LHCN-M2 (cell line): ENCODE measurements at regions not wholly inside any gene's neighbourhood (a gene's known extent, or its start where the extent isn't known, plus 50 kb on each side); places are given as distances from the start of the nearest gene placed in this dataset.

Experiments used
- DNase-seq: peaks from one replicate; pipeline ENCODE4 v3.0.0-alpha.2; 2012; ENCODE audit warnings: low read depth

DNA sequence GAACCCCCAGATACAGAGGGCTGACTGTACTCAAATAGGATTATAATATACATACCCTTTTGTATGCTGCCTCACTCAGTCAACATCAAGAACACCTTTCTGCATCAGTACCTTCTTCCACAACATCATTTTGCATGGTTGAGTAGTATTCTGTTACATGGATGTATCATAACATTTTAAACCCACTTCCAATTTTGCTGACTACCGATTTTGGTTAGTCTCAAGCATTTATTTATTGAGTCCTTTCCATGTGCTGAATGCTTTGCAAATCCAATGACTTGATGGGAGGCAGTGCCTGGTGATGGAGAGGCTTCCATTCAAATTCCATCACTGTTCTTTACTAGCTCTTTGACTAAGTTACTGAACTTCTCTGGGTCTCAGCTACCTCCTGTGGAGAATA, 182.0 kb upstream of the KLF4 start:
- no peak for DNase-seq

DNA sequence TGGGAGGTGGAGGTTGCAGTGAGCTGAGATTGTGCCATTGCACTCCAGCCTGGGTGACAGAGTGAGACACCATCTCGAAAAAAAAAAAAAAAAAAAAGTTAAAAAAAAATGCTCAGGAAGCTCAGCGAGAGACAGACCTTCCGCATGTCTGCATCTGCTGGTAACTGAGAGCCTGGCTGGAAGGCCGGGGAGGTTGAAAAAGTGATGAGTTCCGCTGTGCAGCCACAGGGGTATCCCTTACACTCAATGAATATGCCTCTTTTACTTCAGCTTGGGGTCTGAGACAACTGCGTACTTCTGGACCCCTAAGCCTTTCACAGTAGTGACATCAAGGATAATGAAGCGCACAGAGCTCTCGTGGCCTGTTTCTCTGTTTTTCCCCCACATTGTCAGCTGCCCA, 179.9 kb upstream of the KLF4 start:
- DNase-seq = no peak

DNA sequence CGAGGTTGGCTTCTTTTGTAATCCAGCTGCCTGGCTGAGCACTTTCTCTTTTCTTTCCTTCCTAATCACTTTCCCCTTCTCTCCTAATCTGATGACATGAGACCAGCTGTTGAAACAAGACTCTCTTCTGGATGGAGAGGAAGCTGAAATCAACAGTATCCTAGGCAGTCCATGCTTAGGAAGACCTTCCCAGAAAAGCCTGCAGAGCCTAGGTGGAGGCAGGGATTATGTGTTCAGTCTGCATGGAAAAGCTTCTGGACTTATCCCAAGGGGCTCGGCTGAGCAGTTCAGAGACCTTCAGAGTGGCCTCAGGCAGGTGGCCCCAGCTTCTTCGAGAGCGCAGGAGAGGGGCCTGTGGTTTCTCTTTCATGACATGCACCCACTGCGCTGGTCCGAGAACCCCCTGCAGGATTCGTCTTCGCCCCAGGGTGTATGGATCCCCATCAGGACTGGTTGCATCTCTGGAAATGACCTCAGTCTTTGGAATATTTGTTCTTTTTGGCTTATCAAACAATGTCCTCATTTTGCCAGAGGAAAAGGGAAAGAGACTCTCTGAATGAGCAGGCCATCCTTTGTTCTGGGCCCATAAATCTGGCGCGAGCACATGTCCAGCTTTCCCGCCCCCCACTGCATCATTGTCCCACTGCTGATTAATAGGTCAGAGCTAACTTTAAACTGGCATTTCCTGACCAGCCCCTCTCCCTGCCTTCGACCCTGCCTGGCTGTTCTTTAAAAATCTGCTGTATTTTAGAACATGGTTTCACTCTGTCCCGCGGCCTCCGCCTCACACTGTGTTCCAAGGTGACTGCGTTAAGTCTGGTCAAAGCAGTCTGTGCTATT, 177.9 kb upstream of the KLF4 start:
- no peak for DNase-seq

DNA sequence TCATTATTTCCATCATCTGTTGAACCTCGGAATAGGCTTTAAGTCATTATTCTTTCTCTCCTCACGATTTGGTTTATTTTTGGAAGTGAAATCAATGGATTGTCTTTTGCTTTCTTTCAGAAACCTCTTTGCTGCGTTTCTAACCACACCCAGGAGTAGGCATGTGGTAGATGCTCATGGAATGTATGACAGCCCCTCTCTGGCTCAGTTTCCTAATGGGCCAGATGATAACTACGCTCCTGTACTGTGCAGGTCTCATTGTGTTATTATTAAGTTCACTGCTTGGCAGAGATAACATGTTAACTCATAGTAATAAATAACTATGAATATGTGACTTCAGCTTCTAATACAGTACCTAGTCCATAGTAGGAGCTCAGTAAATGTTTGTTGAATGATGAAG, 175.5 kb upstream of the KLF4 start:
- DNase-seq = no peak

DNA sequence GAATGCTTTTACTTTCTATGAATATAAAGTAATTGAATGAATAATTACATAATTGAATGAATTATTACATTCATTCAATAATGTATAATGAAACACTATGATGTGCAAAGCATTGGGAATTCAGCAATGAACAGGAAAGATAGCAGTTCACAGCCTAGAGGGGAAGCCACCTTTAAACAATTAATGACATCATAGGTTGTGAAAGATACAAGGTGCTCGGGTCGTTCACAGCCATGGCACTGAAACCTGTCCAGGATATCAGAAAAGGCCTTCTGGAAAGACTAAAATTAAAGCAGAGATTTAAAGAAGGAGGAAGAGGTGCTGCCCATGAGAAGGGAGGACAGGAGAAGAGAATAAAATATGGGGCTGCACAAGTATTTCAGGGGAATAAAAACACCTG, 171.4 kb upstream of the KLF4 start:
- no peak for DNase-seq

DNA sequence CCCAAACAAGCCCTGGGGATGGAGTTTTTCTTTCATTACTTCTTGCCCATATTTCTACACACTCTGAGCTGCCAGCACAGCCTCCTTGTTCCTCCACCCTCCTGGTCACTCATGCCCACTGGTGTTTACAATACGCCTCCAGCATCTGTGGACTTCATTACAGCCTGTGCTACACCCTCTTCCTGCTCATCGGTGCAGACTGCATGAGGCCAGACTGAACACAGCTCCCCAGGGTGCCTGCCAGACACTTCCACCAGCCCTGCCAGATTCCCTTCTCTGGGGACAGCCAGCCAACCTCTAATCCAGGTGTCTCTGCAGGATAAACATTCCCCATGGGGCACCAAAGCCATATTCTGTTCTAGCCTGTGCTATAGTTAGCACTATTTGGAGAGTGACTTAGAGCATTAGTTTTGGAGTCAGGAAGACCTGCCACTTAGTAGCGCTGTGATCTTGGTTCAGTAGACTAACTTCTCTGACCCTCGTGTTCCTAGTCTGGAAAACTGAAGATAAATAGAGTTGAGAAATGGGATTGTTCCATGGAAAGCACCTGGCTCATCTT, 163.8 kb upstream of the KLF4 start:
- DNase-seq = no peak

DNA sequence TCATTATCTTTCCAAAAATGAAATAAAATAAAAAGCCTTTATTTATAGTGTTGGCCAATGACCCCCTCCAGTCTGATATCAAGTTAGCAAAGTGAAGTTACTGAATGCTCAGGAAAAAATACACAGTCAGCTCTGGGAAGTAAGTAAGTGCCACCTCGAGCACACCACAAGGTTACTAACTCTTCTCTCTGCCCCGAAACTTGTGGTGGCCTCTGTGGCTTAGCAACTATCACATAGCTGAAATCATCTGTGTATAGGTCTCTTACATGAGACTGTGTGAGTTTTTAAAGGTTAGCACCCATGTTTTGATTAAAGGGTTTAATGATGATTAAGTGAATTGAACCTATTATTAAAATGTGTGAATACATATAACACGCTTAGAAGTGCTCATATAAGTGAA, 161.4 kb upstream of the KLF4 start:
- DNase-seq = no peak

DNA sequence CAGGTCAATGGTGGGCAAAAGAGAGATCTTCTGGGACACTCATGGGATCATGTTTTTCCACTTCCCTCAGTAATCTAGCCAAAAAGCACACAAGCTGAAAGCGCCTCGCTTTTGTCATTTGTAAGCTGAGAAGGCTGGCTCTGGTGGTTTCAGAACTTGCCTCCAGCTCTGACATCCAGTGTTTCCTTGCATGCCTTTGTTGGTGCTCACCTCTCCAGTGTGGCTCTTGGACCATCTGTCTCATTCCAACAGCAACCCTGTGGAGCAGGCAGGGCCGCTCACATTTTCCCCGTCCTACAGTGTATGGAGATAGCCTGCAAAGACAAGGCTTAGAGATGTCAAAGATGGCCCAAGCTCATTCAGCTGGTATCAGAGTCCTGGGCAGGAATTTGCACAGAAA, 160.8 kb upstream of the KLF4 start:
- DNase-seq = peak; percentile 85

DNA sequence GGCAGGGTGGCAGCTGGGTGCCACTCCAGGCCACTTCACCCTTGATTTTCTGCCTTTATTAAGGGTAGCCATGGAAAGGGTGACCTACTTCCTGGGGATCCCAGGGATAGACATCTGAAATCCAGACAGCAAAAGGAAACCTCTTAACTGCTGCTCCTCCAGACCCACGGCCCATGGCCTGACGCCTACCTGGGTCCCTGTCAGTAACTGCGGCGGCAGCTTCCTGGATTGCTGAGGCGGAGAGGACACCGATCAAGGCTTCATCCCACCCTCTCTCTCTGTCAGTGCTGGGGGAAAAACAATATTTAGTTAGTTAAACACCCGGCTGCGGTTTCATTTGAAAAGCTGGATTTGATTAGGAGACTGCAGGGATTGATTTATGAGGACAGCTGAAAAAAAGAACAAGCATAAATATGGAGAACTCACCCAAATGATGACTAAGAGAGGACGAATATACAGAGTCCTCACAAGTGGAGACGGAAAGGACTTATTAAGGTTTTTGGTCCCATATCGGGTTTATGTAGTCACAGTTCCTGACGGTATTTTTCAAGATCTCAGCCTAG, 158.7 kb upstream of the KLF4 start:
- DNase-seq = peak; percentile 90

DNA sequence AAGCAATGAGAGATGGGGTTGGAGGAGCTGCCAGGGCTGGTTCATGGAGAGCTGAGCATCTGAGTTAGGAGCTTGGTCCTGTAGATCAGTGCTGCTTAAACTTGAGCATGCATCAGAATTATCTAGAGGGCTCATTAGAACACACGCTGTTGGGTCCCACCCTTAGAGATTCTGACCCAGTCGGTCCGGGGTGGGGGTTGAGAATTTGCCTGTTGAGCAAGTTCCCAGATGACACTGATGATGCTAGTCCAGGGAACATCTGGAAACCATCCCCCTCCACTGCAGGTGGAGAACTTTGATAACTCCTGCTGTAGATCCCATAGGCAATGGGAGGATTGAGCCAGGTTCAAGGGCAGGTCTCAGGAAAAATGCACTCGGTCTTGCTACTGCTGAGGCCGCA, 158.0 kb upstream of the KLF4 start:
- DNase-seq = no peak

DNA sequence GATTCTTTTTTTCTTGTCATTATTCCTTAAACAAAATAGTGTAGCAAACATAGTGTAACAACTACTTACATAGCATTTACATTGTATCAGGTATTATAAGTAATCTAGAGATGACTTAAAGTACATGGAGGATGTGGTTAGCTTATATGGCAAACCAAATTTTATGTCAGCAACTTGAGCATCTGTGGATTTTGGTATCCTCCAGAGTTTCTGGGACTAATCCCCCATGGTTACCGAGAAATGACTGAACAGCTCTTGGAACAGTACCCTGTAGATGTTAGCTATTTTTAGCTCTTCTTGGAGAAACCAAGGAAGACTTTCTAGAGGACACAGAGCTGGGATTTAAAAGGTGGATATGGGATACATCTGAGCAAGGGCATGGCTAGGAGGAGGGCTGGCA, 157.6 kb upstream of the KLF4 start:
- DNase-seq = no peak

DNA sequence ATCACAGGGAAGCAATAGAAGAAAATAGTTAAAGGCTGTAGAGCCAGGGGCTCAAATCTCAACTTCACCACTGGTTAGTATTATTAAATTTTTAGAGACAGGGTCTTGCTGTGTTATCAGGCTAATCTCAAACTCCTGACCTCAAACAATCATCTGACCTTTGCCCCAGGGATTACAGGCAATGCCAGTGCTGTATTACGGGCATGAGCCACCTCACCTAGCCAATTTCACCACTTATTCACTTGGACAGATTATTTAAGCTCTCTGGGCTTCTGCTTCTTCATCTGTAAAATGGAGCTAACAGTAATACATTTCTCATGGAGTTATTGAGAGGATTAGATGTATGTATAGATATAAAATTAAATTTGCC, 155.9 kb upstream of the KLF4 start:
- DNase-seq = no peak

DNA sequence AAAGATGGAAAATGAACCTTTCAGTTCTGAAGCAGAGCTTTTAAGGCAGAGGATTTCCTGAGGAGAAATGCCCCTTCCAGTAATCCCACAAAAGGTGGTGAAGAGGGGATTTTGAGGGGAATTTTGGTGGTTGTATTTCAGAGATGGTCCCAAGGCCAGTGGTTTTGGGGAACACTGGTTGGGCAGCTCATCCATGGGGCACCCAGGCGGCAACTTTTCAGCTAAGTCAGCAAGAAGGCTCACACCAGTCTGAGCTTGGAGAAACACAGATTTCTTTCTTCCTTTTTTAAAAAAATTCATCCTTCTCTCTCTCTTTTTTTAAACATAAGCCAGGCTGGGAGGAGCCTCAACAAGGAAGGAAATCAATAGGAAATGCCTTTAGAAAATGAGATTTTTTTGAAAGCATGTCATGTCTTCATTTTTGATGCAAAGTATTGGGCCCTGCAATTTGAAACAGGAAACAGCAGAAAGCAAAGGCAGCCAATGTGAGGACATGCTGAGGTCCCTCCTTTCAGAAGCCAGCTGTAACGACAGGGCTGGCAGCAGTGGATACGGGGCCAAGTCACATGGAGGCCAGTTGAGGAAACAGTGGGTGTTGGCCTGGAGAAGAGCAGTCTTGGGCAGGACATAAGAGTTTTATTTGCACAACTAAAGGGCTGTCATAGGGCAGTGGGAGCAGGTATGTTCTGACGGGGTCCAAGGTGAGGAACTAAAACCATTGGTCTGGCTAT, 155.3 kb upstream of the KLF4 start:
- DNase-seq = no peak

DNA sequence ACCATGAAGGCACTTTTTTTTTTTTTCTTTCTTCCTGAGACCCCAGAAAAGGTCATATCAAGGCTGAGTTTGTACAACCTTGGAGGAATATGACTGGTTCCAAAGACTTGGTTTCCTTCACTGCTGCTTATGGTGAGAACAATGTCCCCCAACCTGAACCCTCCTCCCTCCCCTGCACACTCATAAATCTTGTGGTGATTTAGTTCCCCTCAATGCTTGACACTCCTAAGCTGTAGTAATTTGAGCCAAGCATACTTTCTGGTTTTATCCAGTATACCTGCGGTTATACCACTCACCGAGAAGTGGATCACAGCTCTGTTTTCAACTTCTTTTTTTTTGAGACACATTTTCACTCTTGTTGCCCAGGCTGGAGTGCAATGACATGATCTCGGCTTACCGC, 149.9 kb upstream of the KLF4 start:
- no peak for DNase-seq

DNA sequence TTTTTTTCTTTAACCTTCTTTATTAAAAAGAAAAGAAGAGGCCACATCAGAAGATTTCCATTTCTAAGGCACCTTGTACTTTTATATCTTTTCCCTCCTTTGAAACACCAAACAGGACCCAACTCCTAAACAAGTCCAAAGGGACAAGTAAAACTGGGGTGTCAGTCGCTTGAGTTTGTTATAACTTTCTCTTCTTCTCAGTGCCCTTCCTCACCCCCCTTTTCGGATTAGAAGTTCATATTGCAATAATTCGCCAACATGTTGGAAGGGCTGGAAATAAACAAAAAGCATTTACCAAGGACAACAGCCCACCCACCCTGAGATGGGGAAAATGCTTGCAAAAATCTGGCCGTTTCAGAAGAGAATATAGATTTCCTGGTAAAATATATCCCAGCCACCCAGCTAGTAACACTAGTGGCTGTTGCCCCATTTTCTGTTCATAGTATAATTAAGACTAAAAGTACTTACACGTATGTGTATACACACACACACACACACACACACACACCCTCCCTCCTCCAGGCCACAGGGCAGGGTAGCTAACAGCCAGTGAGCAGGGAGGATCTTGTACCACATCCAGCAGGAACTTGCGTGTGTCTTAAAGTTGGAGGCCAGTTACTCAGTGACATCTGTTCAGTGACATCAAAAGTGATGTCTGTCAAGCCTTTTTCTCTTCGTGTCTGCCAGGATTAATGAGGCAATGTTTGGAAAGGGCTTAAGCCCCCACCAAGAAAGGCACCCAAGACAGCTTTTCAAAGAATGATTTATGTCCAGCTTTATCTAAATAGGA, 149.1 kb upstream of the KLF4 start:
- peak; percentile 89 for DNase-seq

DNA sequence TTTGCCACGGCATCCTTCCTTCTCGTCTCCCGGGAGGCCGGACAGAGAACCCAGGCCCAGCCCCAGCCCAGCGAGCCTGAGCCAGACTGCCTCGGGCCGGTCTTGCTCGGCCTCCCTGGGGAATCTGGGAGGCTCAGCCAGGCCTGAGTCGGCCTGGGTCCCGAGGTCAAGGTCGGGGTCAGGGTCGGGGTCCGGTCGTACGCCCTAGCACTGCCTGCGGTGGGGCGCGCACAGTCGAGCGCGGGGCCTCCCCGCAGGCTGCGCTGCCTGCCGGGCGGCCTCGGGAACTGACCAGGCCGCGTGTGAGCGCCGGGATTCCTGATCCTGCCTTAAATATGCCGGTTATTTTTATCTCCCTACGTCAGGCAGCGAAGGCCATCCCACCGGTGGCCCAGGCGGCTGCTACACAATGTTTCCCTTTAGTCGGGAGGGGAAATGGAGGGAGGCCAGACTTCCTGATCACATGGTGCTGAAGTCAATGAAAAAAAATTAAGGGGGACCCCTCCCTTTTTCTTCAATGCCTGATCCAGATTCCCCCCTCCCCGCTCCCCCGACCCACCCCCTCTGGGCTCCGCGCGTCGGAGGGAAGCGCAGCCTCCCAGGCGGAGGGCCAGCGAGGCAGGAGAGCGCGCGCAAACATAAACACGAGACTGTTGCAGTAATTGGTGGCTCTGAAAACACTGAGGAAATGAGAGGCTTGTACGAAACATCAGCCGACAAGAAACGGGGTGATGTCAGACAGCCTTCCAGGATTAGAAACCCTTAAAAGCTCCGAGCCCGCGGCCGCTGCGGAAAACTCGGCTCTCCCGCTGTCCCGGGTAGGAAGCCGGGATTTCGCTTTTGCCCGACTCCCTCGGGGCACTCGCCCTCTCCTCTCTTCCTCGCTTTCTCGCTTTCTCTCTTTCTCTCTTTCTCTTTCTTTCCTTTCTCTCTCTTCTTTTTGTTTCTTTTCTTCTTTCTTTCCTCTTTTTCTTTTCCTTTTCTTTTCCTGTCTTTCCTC, 148.2 kb upstream of the KLF4 start:
- DNase-seq = peak; percentile 87

DNA sequence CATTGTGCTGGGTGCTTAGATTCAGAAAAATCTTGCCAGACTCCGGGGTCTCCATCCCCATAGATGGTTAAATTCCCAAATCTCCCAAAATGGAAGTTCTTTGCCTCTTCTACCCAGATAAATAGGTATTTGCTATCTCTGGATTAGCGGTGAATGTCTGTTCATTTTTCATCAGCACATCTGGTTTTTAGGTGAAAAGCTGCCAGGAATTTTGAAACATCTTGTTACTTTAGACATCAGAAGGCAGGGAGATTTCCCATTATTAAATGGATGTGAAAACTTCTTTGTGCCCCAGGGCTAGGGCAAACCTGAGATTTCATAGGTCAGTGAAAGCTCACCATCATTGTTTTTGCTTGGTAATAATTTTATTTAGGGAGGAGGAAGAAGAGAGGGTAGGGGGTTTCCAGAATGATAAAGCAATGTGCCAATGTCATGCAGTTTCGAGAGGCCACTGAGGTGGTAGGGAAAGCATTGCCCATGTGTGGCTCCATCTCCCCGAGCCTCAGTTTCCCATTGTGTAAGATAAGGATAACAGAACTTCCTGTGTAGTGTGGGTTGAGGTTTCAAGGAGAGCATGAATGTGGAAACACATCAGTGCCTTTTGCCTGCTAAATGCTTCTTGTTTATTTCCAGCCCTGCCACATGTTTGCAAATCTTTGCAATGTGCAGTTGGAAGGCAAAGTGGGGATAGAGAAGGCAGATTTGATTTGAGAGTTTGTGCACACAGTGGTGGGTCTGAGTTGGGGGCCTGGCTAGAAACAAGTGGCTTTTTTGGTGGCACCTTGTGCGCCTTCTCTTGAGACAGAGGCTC, 147.2 kb upstream of the KLF4 start:
- DNase-seq = no peak

DNA sequence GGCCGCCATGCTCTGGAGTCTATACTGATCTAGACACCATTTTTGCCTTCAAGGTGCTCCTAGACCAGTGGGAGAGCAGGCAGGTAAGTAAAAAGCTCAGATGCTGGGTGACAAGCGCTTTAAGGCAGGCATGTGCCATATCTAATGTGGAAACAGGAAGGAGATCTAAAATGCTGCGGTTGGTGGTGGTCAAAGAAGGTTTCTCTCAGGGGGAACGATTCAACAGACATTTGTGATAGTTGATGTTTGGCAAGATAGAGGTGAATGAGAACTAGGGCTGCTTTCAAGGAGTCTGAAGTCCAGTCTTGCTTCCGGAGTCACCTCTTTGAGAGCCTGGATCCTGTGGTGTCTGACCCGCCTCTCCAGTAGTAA, 146.2 kb upstream of the KLF4 start:
- no peak for DNase-seq

DNA sequence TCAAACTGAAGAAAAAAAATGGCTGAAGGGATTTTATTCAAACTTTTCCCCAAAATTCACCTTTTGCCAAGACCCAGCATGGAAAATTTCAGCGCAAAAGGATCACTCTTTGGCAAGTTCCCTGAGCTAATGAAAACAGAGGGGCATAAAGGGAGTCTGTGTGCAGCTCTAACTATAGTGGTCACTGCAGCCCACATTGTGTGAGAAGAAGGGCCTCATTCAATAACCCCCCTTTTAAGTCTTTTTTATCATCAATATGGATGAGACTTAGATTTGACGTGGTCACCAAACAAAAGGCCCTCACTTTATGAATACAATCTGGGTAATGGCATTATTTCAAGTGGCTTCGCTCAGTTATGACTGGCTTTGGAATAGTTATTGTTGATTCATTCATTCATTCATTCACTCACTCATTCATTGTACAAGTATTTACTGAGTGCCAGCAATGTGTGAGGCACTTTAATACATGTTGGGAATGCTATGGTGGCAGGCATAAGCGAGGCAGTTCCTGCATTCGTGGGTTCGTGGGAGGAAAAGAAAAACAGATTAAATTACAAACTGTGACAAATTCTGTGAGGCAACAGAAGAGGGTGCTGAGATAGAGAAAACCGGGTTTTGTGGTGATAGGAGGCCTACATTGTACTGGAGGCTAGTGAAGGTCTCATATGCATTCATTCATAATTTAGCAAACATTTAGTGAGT, 145.7 kb upstream of the KLF4 start:
- DNase-seq = peak; percentile 50
